ENCODE measurements at regions not wholly inside any gene's neighbourhood (a gene's known extent, or its start where the extent isn't known, plus 50 kb on each side); places are given as distances from the start of the nearest gene placed in this dataset.
"Not testable (repeated sequence)": the region's sequence is repeated elsewhere in the genome, so short reads cannot be mapped to it uniquely, and the experiment has no call there.

DNA sequence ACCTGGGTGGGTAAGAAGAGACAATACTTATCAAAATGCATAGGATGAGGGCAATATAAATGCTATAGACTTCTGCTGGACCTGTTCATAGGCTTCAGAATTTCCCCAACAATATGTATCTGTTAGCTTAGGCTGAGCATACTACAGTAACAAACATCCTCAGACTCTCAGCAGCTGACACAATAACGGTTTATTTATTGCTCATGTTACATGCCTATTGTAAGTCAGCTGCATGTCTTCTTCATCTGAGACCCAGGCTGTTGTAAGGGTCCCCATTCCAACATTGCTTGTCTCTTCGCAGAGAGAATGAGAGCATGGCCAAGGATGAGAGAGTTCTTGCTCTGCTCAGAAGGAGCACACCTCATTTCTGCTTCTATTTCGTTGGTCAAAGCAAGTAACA, 150.7 kb downstream of the TMEM200C start:
- H3K9me3 Mint-ChIP-seq = peaks cover 0 to 3% (median 0%) of the 10 kb centered on the region in 3 donors
- no peak overlapping the region for H3K27ac Mint-ChIP-seq
- H3K36me3 Mint-ChIP-seq = no peaks in the 10 kb centered on the region
- H3K4me3 Mint-ChIP-seq = no peak overlapping the region
- H3K27me3 Mint-ChIP-seq = no peaks in the 10 kb centered on the region
- H3K4me1 Mint-ChIP-seq = no peaks in the 10 kb centered on the region

DNA sequence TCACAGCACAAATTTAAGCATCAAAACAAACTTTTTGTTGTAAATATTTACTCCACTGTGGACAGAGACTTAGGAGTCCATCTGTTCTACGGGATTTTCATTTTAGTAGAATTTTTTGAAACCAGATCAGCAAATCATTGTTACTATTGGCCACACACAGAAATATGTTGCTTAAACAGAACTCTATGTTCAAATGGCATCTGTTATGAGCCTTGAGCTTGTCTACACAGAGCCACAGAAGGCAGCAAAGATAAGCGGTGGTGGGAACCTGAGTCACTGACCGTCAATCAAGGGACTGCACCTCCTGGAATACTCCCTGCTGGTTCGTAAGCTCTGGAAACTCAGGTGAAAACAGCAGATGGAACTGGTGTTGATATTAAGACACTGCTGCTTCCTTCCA, 156.8 kb downstream of the TMEM200C start:
- peaks cover 2% of the 10 kb centered on the region for H3K27me3 Mint-ChIP-seq
- H3K27ac Mint-ChIP-seq = no peak overlapping the region
- no peak overlapping the region for H3K4me3 Mint-ChIP-seq
- peaks cover 0 to 3% (median 0%) of the 10 kb centered on the region in 3 donors for H3K9me3 Mint-ChIP-seq
- H3K36me3 Mint-ChIP-seq = no peaks in the 10 kb centered on the region
- H3K4me1 Mint-ChIP-seq = no peaks in the 10 kb centered on the region

- no peak overlapping the region for H3K27ac Mint-ChIP-seq
- H3K4me1 Mint-ChIP-seq = no peaks in the 10 kb centered on the region
- peaks cover 0 to 6% (median 0%) of the 10 kb centered on the region in 3 donors for H3K9me3 Mint-ChIP-seq
- peaks cover 2% of the 10 kb centered on the region for H3K27me3 Mint-ChIP-seq
- peaks cover 2% of the 10 kb centered on the region for H3K36me3 Mint-ChIP-seq
- no peak overlapping the region for H3K4me3 Mint-ChIP-seq
Measured at GRCh38 chr18:5732318-5732717, 163.0 kb downstream of the TMEM200C start.

GRCh38 chr18:5729983-5730699, 165.2 kb downstream of the TMEM200C start:
- H3K4me3 Mint-ChIP-seq = no peak overlapping the region
- no peak overlapping the region for H3K27ac Mint-ChIP-seq
- no peaks in the 10 kb centered on the region for H3K4me1 Mint-ChIP-seq

GRCh38 chr18:5728531-5728930, 166.8 kb downstream of the TMEM200C start:
- no peak overlapping the region for H3K27ac Mint-ChIP-seq
- H3K36me3 Mint-ChIP-seq = peaks cover 2% of the 10 kb centered on the region
- peaks cover 0 to 9% (median 0%) of the 10 kb centered on the region in 3 donors for H3K9me3 Mint-ChIP-seq
- H3K4me1 Mint-ChIP-seq = no peaks in the 10 kb centered on the region
- H3K4me3 Mint-ChIP-seq = no peak overlapping the region
- H3K27me3 Mint-ChIP-seq = no peaks in the 10 kb centered on the region

More at GRCh38 chr18:5729983-5730699, 165.2 kb downstream of the TMEM200C start:
- Mint-ChIP-seq H3K9me3 (peaks cover 0 to 6% (median 0%) of the 10 kb centered on the region in 3 donors), H3K27me3 (no peaks in the 10 kb centered on the region), H3K36me3 (peaks cover 2% of the 10 kb centered on the region)

DNA sequence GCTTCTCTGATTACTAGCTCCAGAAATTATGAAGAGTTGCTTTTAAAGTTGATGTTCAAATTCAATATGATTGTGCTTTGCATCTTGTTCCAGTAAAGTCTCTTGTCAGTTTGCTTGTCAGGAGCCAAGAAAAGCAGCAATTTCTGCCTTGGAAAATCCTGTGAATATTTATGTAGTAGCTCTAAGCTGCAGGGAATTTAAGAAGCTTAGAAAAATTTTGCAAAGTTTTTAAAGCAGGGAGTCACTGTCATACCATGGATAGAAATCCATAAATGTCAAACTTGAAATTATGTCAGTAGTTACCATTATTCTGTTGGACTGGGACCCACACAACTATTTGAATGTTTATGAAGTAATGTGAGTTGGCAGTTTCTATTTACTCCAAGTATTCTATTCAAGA, 169.3 kb downstream of the TMEM200C start:
- peaks cover 2% of the 10 kb centered on the region for H3K36me3 Mint-ChIP-seq
- H3K4me3 Mint-ChIP-seq = no peak overlapping the region
- no peaks in the 10 kb centered on the region for H3K4me1 Mint-ChIP-seq
- peaks cover 1% of the 10 kb centered on the region for H3K27me3 Mint-ChIP-seq
- no peak overlapping the region for H3K27ac Mint-ChIP-seq
- peaks cover 0 to 3% (median 0%) of the 10 kb centered on the region in 3 donors for H3K9me3 Mint-ChIP-seq

DNA sequence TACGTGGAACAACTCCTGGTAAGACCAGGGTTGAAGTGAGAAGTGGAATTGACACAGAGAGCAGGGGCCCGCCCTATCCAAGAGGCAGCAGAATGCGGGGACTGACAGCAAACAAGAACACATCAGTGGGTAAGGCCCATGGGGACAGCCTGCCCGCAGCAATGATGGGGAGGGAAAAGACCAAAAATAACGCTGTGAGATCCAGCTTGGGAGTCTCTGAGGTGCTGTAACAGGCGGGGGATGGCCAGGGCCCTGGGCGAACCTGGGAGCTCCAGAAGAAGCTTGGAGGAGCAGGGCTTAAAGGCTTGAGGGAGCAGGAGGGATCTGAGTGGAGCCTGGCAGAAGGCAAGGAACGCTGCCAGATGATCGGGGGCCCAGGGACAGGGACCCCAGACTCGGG, 173.4 kb downstream of the TMEM200C start:
- H3K4me1 Mint-ChIP-seq = no peaks in the 10 kb centered on the region
- no peak overlapping the region for H3K4me3 Mint-ChIP-seq
- peaks cover 0 to 3% (median 0%) of the 10 kb centered on the region in 3 donors for H3K9me3 Mint-ChIP-seq
- no peak overlapping the region for H3K27ac Mint-ChIP-seq
- H3K27me3 Mint-ChIP-seq = peaks cover 1% of the 10 kb centered on the region
- H3K36me3 Mint-ChIP-seq = no peaks in the 10 kb centered on the region

- H3K9me3 Mint-ChIP-seq = peaks cover 0 to 3% (median 0%) of the 10 kb centered on the region in 3 donors
- H3K27ac Mint-ChIP-seq = no peak overlapping the region
- H3K36me3 Mint-ChIP-seq = no peaks in the 10 kb centered on the region
- H3K4me3 Mint-ChIP-seq = no peak overlapping the region
- H3K4me1 Mint-ChIP-seq = peaks cover 0 to 2% (median 0%) of the 10 kb centered on the region in 3 donors
- H3K27me3 Mint-ChIP-seq = peaks cover 1% of the 10 kb centered on the region
Measured at GRCh38 chr18:5720132-5720531, 175.2 kb downstream of the TMEM200C start.

- Mint-ChIP-seq H3K27ac (no peak overlapping the region), H3K36me3 (no peaks in the 10 kb centered on the region), H3K27me3 (peaks cover 1% of the 10 kb centered on the region), H3K4me1 (peaks cover 0 to 2% (median 0%) of the 10 kb centered on the region in 3 donors), H3K9me3 (no peaks in the 10 kb centered on the region), H3K4me3 (no peak overlapping the region)
Measured at GRCh38 chr18:5717256-5717655, 173.5 kb upstream of the EPB41L3 start.

- H3K4me3 Mint-ChIP-seq = no peak overlapping the region
- no peaks in the 10 kb centered on the region for H3K36me3 Mint-ChIP-seq
- no peaks in the 10 kb centered on the region for H3K4me1 Mint-ChIP-seq
- no peaks in the 10 kb centered on the region for H3K27me3 Mint-ChIP-seq
- H3K9me3 Mint-ChIP-seq = no peaks in the 10 kb centered on the region
- no peak overlapping the region for H3K27ac Mint-ChIP-seq
Measured at GRCh38 chr18:5710676-5711075, 166.9 kb upstream of the EPB41L3 start.

DNA sequence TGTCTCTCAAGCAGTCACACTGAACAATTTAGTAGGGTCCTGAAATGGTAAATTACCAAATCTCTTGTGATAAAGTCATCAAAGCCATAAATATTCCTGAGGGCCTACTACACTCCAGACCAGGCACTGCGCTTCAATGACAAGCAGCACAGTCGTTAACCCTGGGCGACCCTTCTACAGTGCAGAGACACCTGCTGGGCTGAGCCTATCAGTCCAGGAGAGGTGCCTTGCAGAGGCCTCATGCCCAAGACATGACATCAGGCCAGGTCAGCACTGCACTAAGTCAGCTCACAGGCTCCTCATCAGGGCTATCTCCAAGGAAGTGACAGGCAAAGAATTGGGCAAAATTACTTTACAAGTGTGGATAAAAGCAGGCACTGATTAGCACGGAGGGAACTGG, 166.4 kb upstream of the EPB41L3 start:
- no peaks in the 10 kb centered on the region for H3K9me3 Mint-ChIP-seq
- H3K4me1 Mint-ChIP-seq = no peaks in the 10 kb centered on the region
- H3K27me3 Mint-ChIP-seq = no peaks in the 10 kb centered on the region
- no peak overlapping the region for H3K4me3 Mint-ChIP-seq
- H3K36me3 Mint-ChIP-seq = no peaks in the 10 kb centered on the region
- no peak overlapping the region for H3K27ac Mint-ChIP-seq

DNA sequence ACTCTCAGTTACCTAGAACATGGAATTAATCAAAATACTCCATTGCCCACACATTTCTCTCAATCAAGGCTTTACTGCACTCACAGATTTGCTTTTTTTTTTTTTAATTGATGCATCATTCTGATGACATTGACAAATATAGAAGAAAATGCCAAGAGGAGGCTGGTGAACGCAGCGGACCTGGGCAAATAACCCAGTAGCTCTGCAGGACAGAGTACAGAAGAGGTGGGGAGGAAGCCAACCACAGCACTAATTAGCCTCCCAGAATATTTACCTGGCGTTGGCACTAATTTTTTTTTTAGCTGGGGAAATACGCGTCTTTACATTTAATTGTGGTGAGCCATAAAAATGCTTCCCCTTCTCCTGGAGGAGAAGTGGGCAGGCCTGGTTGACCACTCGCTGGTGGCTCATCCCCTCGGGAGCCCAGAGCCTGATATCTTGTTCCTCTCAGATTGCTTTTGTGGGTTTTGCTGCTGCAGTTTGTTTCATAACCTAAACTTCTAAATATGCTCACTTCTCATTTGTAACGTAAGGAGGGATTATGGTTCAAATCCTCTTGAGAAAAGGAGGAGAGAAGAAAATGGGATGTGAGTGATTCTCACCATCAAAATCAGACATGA, 165.8 kb upstream of the EPB41L3 start:
- Mint-ChIP-seq H3K4me1 (no peaks in the 10 kb centered on the region), H3K36me3 (no peaks in the 10 kb centered on the region), H3K27me3 (no peaks in the 10 kb centered on the region), H3K4me3 (no peak overlapping the region), H3K9me3 (no peaks in the 10 kb centered on the region), H3K27ac (no peak overlapping the region)

DNA sequence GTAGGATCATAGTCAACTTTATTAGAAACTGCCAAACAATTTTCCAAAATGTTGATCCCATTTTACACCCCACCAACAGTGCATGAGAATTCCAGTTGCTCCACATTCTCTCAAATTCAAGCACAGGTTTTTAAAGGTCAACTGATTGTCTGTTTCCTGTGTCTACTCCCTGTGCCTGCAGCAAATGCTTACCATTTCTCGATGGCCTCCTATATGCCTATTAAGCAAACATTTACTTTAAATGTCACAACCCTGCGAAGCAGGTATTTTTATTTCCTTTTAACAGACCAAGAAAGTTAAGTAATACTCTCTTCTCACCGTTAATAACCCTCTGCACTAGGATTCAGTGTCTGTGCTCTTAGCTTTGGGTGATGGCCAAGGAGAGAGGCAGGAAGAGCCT, 163.8 kb upstream of the EPB41L3 start:
- H3K27ac Mint-ChIP-seq = no peak overlapping the region
- H3K36me3 Mint-ChIP-seq = peaks cover 5% of the 10 kb centered on the region
- no peaks in the 10 kb centered on the region for H3K4me1 Mint-ChIP-seq
- peaks cover 0 to 2% (median 0%) of the 10 kb centered on the region in 3 donors for H3K9me3 Mint-ChIP-seq
- no peak overlapping the region for H3K4me3 Mint-ChIP-seq
- no peaks in the 10 kb centered on the region for H3K27me3 Mint-ChIP-seq

DNA sequence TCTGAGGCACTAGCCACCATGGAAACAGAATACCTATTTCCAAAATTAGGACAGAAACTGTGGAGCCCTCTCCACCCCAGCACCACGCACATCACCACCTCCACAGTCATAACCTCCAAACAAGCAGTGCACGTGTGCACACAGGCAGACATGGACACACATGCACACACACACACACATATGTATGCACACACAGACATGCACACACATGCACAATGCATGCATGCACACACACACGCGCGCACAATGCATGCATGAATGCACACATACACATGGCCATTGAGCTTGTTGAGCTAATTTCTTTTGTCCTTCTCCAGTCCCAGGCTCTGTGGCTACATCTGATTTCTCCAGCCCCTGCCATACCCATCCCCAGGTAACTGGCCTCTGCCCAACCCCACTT, 161.6 kb upstream of the EPB41L3 start:
- Mint-ChIP-seq H3K27ac (no peak overlapping the region), H3K36me3 (peaks cover 5% of the 10 kb centered on the region), H3K4me1 (no peaks in the 10 kb centered on the region), H3K9me3 (peaks cover 0 to 2% (median 0%) of the 10 kb centered on the region in 3 donors), H3K27me3 (no peaks in the 10 kb centered on the region), H3K4me3 (no peak overlapping the region)

- Mint-ChIP-seq H3K27me3 (no peaks in the 10 kb centered on the region), H3K27ac (no peak overlapping the region), H3K4me3 (no peak overlapping the region), H3K36me3 (peaks cover 5% of the 10 kb centered on the region), H3K4me1 (no peaks in the 10 kb centered on the region), H3K9me3 (peaks cover 0 to 2% (median 0%) of the 10 kb centered on the region in 3 donors)
Measured at GRCh38 chr18:5704847-5705246, 161.1 kb upstream of the EPB41L3 start.

GRCh38 chr18:5702016-5702415, 158.2 kb upstream of the EPB41L3 start:
- not testable (repeated sequence) for H3K36me3 Mint-ChIP-seq, H3K9me3 Mint-ChIP-seq, H3K4me3 Mint-ChIP-seq, H3K4me1 Mint-ChIP-seq, H3K27me3 Mint-ChIP-seq, H3K27ac Mint-ChIP-seq
